ENCODE measurements at regions not wholly inside any gene's neighbourhood (a gene's known extent, or its start where the extent isn't known, plus 50 kb on each side); places are given as distances from the start of the nearest gene placed in this dataset.
"Not testable (repeated sequence)": the region's sequence is repeated elsewhere in the genome, so short reads cannot be mapped to it uniquely, and the experiment has no call there.

DNA sequence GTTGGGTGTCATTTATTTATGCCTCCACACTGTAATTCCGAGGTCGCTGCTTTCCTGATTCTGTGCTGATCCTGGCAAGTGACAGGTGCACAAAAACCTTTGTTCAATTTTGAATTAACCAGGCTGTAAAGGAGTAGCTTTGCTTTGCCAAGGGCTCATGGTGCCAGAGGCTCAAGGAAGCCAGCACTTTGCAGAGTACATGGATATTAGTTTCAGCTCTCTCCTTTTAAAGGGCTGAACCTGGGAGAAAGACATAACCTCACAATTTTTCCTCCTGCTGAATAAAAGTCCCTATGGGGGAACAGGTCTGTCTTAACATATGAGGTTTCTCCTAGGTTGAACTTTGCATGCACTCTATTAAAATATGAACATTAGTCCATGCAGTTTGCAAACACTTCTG lies 227.6 kb upstream of the WSB1 start:
- no peak for DNase-seq

- DNase-seq, result no peak
These were observed 223.9 kb upstream of the WSB1 start for GRCh38 chr17:27069842-27070508.

DNA sequence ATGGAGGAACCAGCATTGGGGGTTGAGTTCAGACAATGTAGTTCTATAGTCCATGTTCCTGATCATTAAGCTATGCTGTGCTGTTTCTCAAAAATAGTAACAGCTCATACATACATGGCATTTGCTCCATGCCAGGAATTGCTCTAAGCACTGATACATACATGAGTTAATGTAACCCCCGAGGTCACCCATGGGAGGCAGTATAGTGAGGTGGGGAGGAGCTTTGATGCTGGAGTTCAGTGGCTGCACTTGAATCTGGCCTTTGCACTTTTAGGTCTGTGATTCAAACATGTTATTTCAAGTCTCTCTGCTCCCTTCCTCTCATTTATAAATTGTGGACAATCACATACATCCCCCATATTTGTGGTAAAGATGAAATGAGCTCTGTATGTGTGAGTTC lies 223.1 kb upstream of the WSB1 start:
- DNase-seq, result no peak

DNA sequence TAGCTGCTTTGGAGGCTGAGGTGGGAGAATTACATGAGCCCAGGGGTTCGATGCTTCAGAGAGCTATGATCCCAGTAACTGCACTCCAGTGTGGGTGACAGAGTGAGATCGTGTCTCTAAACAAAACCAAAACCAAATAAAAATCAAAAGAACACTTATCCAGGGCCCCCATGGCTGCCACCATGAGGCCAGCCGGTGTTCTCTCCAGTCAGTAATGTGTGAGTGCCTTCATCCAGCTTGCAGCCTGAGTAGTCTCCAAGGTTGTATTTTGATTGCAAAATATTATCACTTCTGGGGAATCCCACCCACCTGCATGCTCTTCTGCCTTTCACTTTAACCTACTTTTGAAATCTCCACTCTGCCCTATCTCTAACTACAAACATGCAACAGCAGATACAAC lies 221.0 kb upstream of the WSB1 start:
- no peak for DNase-seq

DNA sequence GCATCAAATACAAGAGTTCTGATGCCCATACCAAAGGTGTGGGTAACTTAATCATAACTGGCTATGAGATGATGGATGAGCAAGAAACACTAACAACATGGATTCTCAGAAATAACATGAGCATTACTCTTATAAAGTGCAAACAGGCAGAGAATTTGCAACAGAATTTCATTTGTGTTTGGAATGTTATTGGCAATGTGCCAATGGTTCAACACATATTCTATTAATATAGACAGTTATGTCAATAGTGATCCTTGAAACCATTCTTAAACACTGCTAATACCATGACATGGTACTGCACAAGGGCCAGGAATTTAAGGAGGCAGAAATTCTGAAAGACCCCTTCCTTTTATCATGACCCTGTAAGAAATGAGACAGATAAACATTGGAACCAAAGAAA lies 217.1 kb upstream of the WSB1 start:
- no peak for DNase-seq

- no peak for DNase-seq
These were observed 215.6 kb upstream of the WSB1 start for GRCh38 chr17:27078296-27078695.

DNA sequence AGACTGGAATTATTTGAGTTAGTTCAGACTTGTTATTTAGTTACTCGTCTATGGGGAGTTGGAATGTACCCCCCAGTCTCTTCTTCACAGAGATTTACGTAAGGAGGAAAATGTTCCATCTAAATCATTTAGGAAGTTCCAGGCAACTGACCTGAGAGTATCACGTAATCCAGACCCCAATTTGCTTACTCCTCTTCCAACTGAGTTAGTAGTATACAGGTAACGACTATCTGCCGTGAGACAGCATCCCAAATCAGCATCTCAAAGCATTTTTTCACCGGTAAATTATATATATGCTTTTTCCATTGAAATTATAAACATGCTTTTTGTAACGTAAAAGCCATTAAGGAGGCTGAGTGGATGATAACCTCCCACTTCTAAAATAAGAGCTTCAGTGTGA lies 214.3 kb upstream of the WSB1 start:
- DNase-seq, result no peak

DNA sequence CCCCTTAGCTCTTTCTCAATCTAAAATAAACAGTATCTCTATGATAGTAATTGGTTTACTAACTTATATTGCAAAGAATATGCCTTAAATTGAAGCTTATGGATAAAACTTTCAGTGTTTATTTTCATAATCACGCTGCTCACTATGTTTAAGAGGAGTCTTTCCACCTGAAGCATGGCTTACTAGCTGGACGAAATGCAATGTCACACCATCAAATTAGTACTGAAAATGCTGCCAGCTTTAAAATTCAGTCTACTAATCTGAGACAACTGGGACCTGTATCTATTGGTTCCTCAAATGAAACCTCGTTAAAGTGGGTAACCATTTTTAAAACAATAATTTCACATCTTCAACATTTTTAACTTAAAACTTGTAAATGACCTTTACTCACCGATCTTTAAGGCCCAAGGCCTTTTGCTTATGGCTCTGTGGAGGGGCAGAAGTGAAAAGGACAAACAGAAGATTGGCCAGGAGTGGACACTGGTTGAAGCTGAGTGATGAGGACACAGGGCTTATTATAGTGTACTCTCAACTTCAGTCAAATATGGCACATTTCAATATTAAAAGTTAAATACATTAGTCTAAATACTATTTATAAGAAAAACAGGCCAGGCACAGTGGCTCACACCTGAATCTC lies 212.8 kb upstream of the WSB1 start:
- DNase-seq, result no peak

DNA sequence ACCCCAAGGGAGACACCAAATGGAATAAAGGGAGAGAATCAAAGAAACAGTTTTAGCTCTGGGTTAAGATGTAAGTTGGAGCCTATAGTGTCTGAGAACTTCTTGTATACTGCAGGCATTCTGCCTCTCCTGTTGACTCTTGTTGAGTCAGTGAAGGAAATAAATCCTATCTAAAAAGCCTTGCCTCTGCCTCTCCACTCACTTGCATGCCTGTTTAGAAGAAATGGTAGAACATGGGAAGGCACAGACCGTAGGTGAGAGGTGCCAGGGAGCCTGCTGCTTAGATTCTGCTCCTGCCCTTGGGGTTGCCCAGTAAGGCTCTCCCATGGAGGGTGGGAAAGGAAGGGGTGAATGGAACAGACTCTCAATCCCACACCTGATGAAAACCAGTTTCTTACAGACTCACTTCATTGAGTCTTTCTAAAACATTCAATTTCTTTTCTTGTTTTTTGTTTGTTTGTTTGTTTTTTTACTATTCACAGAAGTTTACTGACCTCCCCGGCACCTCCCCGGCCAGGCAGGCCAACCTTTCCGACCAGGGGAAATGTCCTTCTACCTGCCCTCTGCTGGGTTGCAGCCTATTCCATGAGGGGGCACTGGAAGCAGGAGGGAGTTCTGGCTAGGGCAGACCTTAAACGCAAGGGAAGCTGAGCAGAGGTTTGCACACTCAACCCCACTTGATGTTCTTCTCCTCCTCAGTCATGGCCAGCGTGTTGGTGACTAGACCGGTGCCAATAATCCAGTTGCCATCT lies 211.7 kb upstream of the WSB1 start:
- DNase-seq, result no peak

DNA sequence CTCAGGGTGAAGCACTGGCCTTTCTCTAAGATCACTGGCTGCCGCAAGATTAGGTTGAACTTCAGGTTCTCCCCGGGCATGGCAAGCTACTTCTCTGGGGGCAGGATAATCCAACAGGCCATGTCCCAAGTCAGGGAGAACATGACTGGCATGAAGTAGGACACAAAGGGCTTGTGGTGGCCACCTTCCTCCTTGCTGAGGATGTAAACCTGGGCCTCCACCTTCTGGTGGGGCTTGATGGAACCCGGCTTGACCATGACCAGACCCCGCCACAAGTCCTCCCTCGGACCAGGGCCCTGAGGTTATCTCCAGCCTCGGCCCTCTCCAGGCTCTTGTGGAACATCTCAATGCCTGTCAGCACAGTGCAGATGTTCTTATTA lies 211.1 kb upstream of the WSB1 start:
- no peak for DNase-seq

- DNase-seq, result no peak
These were observed 210.3 kb upstream of the WSB1 start for GRCh38 chr17:27083408-27084185.

DNA sequence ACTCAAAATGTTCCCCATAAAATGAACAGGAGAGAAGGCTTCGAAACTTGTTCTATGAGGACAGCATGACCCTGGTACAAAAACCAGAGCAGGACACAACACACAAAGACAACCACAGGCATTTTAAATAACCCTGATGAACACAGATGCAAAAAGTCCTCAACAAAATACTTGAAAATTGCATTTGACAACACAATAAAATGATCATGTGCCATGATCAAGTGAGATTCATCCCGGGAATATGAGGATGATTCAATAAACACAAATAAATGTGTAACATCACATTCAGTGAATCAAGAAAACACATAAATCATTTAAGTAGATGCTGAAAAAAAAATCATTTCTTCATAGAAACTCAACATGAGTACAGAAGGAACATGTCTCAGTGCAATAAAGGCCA lies 208.4 kb upstream of the WSB1 start:
- DNase-seq, result no peak

DNA sequence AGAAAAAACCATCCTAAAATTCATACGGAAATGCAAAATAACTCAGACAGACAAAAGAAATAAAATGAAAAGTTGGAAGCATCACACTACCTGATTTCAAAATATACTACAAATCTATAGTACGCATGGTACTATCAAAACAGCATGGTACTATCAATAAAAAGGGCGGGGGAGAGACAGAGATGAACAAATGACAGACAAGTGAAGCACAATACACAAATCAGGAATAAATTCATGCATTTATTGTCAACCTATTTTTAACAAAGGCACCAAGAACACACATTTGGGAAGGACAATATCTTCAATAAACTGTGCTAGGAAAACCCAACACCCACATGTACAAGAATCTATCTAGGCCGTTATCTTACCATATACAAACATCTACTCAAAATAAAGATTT lies 207.4 kb upstream of the WSB1 start:
- DNase-seq, result no peak

GRCh38 chr17:27087935-27088766 lies 205.8 kb upstream of the WSB1 start:
- DNase-seq, result no peak

GRCh38 chr17:27088767-27089078 lies 205.2 kb upstream of the WSB1 start:
- no peak for DNase-seq

DNA sequence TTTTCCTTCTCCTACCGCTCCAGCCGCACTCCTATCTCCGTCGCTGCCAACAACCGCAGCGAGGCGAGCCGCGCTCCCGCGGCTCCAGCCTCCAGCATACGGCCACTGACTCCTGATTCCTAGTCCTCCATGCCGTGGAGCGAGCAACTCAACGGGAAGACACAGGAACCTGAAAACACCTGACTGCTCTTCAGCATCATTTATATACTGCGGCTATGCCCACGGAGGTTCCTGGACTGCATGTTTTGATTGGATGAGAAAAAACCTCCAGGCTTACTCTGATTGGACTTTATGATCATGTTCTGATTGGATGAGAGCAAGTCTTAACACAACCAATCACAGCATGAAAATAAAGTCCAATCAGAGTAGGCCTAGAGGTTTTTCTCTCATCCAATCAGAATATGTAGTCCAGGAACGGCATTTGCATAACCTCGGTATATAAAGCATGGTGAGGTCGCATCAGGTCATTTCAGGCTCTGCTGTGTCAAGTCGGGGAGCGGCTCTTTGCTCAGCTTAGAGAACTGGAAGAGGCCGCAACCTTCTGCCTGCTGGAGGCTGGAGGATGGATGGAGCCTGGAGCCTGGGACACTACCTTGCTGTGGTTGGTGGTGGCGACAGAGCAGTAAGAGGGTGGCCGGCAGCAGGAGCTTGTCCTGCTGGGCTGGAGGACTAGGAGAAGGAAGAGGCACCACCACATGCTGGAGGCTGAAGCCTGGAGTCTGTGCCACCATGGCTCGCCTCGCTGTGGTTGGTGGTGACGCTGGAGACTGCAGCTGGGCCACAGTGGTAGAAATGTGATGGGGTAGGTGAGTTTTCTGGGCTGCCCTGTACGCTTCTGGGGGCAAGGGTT lies 204.6 kb upstream of the WSB1 start:
- not testable (repeated sequence) for DNase-seq

- no peak for DNase-seq
These were observed 204.0 kb upstream of the WSB1 start for GRCh38 chr17:27089929-27090247.

- not testable (repeated sequence) for DNase-seq
These were observed 203.4 kb upstream of the WSB1 start for GRCh38 chr17:27090450-27091042.

DNA sequence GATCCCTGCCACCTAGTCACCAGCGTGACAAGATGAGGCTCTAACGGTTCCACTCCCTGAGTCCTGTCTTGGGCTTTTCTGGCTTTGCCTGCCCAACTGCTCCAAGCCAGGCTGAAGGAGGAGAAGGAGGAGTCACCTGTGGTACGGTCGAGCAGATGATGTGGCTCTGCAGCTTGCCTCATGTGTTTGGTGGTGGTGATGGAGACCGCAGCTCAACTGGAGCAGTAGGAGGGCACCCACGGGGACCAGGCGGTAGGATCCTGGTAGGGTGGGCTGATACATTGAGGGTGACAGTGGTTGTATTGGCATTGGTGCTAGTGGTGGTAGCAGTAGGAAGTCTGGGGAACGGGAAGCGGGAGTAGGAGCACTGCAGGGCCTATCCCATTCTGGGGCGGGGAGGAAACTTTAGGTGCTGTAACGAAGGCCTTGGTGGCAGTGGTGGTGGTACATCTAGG lies 202.8 kb upstream of the WSB1 start:
- DNase-seq, result no peak

- DNase-seq, result not testable (repeated sequence)
These were observed 199.7 kb upstream of the WSB1 start for GRCh38 chr17:27094179-27094578.

DNA sequence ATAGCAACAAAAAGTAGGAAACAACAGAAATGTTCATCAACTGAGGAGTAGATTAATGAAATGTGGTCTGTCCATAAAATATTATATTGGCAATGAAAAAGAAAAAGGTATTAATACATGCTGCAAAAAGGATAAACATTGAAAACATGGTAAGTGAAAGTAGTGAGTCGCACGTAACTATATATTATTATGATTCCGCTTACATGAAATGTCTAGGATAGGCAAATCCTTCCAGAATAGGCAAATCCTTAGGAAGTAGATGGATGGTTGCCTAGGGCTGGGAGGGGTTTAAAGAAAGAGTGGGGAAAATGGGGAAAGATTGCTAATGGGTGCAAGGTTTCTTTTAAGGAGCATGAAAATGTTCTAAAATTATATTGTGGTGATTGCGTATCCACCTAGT lies 198.1 kb upstream of the WSB1 start:
- not testable (repeated sequence) for DNase-seq
